ENCODE measurements at regions not wholly inside any gene's neighbourhood (a gene's known extent, or its start where the extent isn't known, plus 50 kb on each side); places are given as distances from the start of the nearest gene placed in this dataset.

DNA sequence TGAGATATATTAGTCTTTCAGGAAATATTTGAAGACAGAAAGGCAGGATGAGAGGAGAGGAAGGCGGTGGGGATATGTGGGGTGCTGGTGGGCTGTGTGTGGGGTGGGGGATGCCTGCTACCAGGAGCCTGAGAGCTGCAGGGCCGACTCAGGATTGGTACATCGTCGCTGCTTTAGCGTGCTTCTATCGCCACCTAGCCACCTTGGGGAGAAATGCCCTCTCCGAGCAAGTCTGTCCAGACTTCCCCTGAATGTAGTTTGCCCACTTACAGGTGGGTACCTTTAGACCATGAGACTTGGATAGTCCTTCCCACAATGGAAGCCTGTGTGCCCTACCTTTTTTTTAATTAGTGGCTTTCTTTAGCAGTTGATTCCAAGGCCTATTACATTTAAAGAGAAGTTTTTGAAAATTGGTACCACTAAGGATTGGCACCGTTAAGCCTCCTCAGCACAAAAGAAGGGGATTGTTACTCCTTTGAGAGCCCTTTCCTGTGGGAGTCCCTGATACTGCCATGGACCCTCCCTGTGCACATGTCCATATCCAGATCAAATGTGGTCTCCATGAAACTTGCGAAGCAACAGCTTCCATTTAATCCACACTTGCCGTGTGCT is 114.1 kb upstream of the NDUFV2 start:
- 45 to 65% methylated on average over 9 to 10 of the region's 10 CpGs for WGBS, 2 donors
- DNase-seq: peak; percentile 64

DNA sequence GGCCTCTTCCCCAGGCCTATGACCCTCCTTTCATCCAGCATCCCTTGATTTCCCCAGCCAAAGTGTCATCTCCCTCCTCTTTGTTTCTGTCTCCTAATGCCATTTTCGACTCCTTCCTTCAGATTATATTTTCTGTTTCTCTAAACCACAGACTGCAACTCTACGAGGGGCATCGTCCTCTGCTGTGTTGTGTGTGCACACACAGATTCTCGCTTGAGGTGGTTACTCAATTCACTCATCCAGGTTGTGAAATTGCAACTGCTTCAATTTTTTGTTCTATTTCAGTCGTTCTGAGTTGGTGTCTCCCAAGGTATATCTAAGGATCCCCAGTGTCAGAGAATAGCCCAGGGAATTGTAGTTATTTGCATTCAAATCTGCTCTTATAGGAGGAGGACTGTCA is 113.5 kb upstream of the NDUFV2 start:
- WGBS, 2 donors: 82 to 85% methylated on average over 5 of the region's 5 CpGs
- DNase-seq: no peak
- peaks cover 6% of the 10 kb centered on the region for H3K4me1 ChIP-seq
- H3K27ac ChIP-seq: no peak overlapping the region
- H3K4me3 ChIP-seq: no peak overlapping the region
- no peaks in the 10 kb centered on the region for H3K27me3 ChIP-seq
- no peaks in the 10 kb centered on the region for H3K9me3 ChIP-seq
- intact Hi-C loops (cut with DNase I; ENCODE audit: low total_unique reads): loop anchor here (10.0 kb wide), 1 partner anchor 284 kb away; the partner anchor contains the start of gene MTCL1
- no peaks in the 10 kb centered on the region for H3K36me3 ChIP-seq (ENCODE audit: low read depth, missing control alignments)
- TF ChIP-seq POLR2A (IDR thresholded peaks at IDR 0.05) (no peak), CTCF (IDR thresholded peaks at IDR 0.05) (no peak)

More for the DNA sequence above, 114.1 kb upstream of the NDUFV2 start:
- Histone ChIP-seq H3K9me3 (no peaks in the 10 kb centered on the region), H3K27me3 (no peaks in the 10 kb centered on the region), H3K36me3 (ENCODE audit: low read depth, missing control alignments) (no peaks in the 10 kb centered on the region), H3K4me3 (no peak overlapping the region), H3K4me1 (peaks cover 6% of the 10 kb centered on the region), H3K27ac (no peak overlapping the region)
- intact Hi-C loops (cut with DNase I; ENCODE audit: low total_unique reads): loop anchor here (10.0 kb wide), 1 partner anchor 284 kb away; the partner anchor contains the start of gene MTCL1
- TF ChIP-seq POLR2A (IDR thresholded peaks at IDR 0.05): no peak
- TF ChIP-seq CTCF (IDR thresholded peaks at IDR 0.05): peak in 2 of 3 experiments; percentile 34 to 69

- H3K27ac ChIP-seq: no peak overlapping the region
- no peaks in the 10 kb centered on the region for H3K27me3 ChIP-seq
- DNase-seq: no peak
- no peaks in the 10 kb centered on the region for H3K36me3 ChIP-seq (ENCODE audit: low read depth, missing control alignments)
- TF ChIP-seq CTCF (IDR thresholded peaks at IDR 0.05): no peak
- TF ChIP-seq POLR2A (IDR thresholded peaks at IDR 0.05): no peak
- H3K9me3 ChIP-seq: no peaks in the 10 kb centered on the region
- H3K4me3 ChIP-seq: no peak overlapping the region
- intact Hi-C loops (cut with DNase I; ENCODE audit: low total_unique reads): loop anchor here (10.0 kb wide), 1 partner anchor 285 kb away; the partner anchor contains the start of gene MTCL1
- H3K4me1 ChIP-seq: peaks cover 6% of the 10 kb centered on the region
- 86 to 88% methylated on average over 10 of the region's 10 CpGs for WGBS, 2 donors
These were observed 112.6 kb upstream of the NDUFV2 start for GRCh38 chr18:8989855-8990254.

- Histone ChIP-seq H3K27me3 (no peaks in the 10 kb centered on the region), H3K36me3 (ENCODE audit: low read depth, missing control alignments) (no peaks in the 10 kb centered on the region), H3K4me1 (peaks cover 6% of the 10 kb centered on the region), H3K27ac (no peak overlapping the region), H3K9me3 (no peaks in the 10 kb centered on the region), H3K4me3 (no peak overlapping the region)
- TF ChIP-seq POLR2A (IDR thresholded peaks at IDR 0.05) (no peak), CTCF (IDR thresholded peaks at IDR 0.05) (no peak)
- intact Hi-C loops (cut with DNase I; ENCODE audit: low total_unique reads): no loop called here
- DNase-seq: peak; percentile 62
- 37 to 48% methylated on average over 18 to 27 of the region's 27 CpGs for WGBS, 2 donors
These were observed 112.0 kb upstream of the NDUFV2 start for GRCh38 chr18:8990276-8991031.

Data from testis (tissue), 2 donors.